ENCODE measurements at regions not wholly inside any gene's neighbourhood (a gene's known extent, or its start where the extent isn't known, plus 50 kb on each side); places are given as distances from the start of the nearest gene placed in this dataset.

GRCh38 chr3:11706604-11707003, 62.9 kb upstream of the VGLL4 start:
- TF ChIP-seq POLR2A (IDR thresholded peaks at IDR 0.05) (no peak), CTCF (IDR thresholded peaks at IDR 0.05 in 4 of 5, conservative IDR thresholded peaks at IDR 0.05 in 1 of 5) (no peak)
